Thyroid gland (tissue), 4 donors: ENCODE measurements at regions not wholly inside any gene's neighbourhood (a gene's known extent, or its start where the extent isn't known, plus 50 kb on each side); places are given as distances from the start of the nearest gene placed in this dataset.

Source experiments
- CTCF ChIP-seq, 6 experiments: fragments of 200-600 bp in 3 of 6; fragments of 450-650 bp in 3 of 6; sonication (generic) in 3 of 6; IDR thresholded peaks; one replicate each; pipeline ENCODE4 v1.5.1; 2016 to 2019; ENCODE audit warnings: antibody characterized with exemption in 6 of 6, mild to moderate bottlenecking in 2 of 6, inconsistent platforms in 1 of 6, moderate library complexity in 1 of 6
- POLR2A ChIP-seq, 2 donors: fragments of 450-650 bp; IDR thresholded peaks; one replicate each; pipeline ENCODE4 v1.6.1; 2017; ENCODE audit warnings: antibody characterized with exemption in 2 of 2, mild to moderate bottlenecking in 2 of 2, moderate library complexity in 1 of 2

DNA sequence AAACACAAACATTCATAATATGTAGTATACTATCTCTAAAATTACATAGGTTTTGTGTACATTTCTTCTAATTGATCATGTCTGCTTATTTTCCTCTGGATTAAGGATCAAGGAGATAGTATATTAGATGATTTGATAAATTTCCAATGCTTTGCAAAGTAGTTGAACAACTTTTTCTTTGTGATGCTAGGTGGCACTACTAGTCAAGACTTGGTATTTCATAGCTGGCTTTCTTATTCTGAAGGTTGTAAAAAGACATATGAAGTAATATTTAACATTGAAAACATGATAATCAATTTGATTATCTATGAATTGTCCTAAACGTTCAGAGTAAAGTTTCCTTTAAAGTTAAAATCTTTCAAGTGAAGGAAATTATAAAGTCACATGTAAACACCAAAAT lies 106.1 kb upstream of the FGF10 start:
- TF ChIP-seq CTCF (IDR thresholded peaks at IDR 0.05) (no peak), POLR2A (IDR thresholded peaks at IDR 0.05) (no peak)
